ENCODE measurements at regions not wholly inside any gene's neighbourhood (a gene's known extent, or its start where the extent isn't known, plus 50 kb on each side); places are given as distances from the start of the nearest gene placed in this dataset.

DNA sequence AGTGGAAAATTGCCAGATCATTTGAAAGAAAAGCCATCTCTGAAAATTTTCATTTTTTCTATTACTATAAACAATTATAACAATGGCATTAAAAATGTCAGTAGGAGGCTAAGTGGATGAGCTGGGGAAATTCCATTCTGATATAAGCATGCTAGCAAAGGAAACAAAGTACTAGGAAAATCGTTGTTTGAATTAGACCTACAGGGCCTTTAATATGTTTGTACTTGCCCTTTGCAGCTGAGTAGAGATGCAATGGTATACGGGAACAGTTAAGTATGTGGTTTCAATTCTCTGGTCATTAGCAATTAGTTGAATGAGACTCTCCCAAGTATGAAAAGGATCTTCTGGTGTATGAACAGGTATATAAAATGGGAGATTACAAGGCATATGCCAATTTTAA is 452.2 kb downstream of the PCDH11X start:
- TF ChIP-seq POLR2AphosphoS5 (IDR thresholded peaks at IDR 0.05) (no peak), EP300 (IDR thresholded peaks at IDR 0.05) (no peak), POLR2A (IDR thresholded peaks at IDR 0.05) (no peak)
- TF ChIP-seq, protein P1, sequence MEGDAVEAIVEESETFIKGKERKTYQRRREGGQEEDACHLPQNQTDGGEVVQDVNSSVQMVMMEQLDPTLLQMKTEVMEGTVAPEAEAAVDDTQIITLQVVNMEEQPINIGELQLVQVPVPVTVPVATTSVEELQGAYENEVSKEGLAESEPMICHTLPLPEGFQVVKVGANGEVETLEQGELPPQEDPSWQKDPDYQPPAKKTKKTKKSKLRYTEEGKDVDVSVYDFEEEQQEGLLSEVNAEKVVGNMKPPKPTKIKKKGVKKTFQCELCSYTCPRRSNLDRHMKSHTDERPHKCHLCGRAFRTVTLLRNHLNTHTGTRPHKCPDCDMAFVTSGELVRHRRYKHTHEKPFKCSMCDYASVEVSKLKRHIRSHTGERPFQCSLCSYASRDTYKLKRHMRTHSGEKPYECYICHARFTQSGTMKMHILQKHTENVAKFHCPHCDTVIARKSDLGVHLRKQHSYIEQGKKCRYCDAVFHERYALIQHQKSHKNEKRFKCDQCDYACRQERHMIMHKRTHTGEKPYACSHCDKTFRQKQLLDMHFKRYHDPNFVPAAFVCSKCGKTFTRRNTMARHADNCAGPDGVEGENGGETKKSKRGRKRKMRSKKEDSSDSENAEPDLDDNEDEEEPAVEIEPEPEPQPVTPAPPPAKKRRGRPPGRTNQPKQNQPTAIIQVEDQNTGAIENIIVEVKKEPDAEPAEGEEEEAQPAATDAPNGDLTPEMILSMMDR (IDR thresholded peaks at IDR 0.05) = no peak
- Histone ChIP-seq H3K9me3 (no peaks in the 10 kb centered on the region), H3K4me3 (no peak overlapping the region), H3K27me3 (no peaks in the 10 kb centered on the region), H3K36me3 (no peaks in the 10 kb centered on the region), H3K27ac (no peak overlapping the region), H3K4me1 (no peaks in the 10 kb centered on the region)
- intact Hi-C loops (cut with DNase I; ENCODE audit: low total_unique reads) = no loop called here
- 52 to 67% (median 59%) methylated on average over 2 of the region's 2 CpGs for WGBS, 5 donors
- DNase-seq = no peak

DNA sequence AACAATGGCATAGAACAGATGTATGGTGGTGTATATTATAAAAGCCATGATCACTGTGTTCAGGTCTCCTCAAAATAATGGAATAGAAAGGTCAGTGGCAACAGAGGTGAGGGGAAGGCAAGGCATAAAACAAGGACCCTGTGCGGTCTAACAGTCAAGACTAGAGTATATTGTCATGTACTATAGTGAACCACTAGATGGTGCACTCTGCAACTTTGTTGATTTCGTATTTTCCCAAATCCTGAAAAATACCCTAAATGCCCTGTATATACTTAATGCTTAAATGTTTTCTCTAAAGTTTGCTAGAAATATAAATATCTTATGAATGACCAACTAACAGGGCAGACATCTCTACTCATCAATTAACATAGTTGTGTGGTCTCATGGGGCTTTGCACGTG is 453.0 kb downstream of the PCDH11X start:
- Histone ChIP-seq H3K27me3 (no peaks in the 10 kb centered on the region), H3K27ac (no peak overlapping the region), H3K4me1 (no peaks in the 10 kb centered on the region), H3K36me3 (no peaks in the 10 kb centered on the region), H3K9me3 (no peaks in the 10 kb centered on the region), H3K4me3 (no peak overlapping the region)
- DNase-seq = peak in 1 of 2 donors; percentile 10
- intact Hi-C loops (cut with DNase I; ENCODE audit: low total_unique reads) = no loop called here
- TF ChIP-seq, protein P1 (IDR thresholded peaks at IDR 0.05) = peak in 4 of 7 experiments; percentile 9 to 35 (median 17)
- no peak for TF ChIP-seq POLR2AphosphoS5 (IDR thresholded peaks at IDR 0.05)
- 63 to 78% (median 64%) methylated on average over 3 of the region's 3 CpGs for WGBS, 5 donors

DNA sequence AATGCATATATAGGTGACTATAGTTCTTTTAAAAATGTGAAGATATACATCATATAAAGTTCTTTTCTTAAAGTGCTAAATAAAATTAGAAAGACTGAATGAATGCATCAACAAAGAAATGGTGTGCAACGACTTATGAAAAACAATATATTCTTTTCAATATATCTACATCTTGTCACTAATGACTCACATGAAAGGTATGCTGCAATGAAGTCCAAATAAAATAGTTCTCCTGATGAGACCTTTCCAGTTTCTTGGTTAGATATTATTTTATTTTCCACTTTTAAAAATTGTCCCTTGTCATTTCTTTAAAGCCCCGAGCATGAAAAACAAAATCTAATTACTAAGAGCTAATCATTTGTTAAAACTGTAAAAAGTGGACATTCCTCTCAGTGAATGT is 462.1 kb downstream of the PCDH11X start:
- TF ChIP-seq POLR2AphosphoS5 (IDR thresholded peaks at IDR 0.05) = no peak
- no peak for TF ChIP-seq EP300 (IDR thresholded peaks at IDR 0.05)
- TF ChIP-seq POLR2A (IDR thresholded peaks at IDR 0.05) = no peak
- TF ChIP-seq, protein P1 (IDR thresholded peaks at IDR 0.05) = no peak
- no peaks in the 10 kb centered on the region for H3K4me1 ChIP-seq
- no peaks in the 10 kb centered on the region for H3K27me3 ChIP-seq
- no peak for DNase-seq
- intact Hi-C loops (cut with DNase I; ENCODE audit: low total_unique reads) = no loop called here
- no peaks in the 10 kb centered on the region for H3K9me3 ChIP-seq
- 51 to 66% (median 60%) methylated on average over 2 of the region's 2 CpGs for WGBS, 5 donors
- H3K36me3 ChIP-seq = no peaks in the 10 kb centered on the region
- H3K4me3 ChIP-seq = no peak overlapping the region
- H3K27ac ChIP-seq = no peak overlapping the region

DNA sequence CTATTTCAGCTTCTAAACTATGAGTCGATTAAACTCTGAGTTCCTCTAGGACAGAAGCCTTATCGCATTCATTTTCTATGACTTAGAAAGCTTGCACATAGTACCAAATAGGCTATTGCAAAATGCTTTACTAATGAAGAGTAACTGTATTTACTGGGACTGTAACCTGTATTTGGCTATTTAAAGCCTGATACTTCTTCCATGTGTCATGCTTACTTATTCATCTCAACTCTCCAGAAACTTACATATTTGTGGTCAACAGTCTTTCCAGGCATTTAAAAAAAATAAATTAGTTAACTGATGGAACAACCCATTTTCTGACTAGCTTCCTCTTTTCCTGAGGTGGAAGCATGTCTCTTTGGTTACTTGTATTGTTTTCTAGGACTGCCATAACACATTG is 467.9 kb downstream of the PCDH11X start:
- no peak for DNase-seq
- intact Hi-C loops (cut with DNase I; ENCODE audit: low total_unique reads) = no loop called here
- H3K4me1 ChIP-seq = no peaks in the 10 kb centered on the region
- no peak overlapping the region for H3K27ac ChIP-seq
- no peak overlapping the region for H3K4me3 ChIP-seq
- TF ChIP-seq EP300 (IDR thresholded peaks at IDR 0.05) = no peak
- TF ChIP-seq, protein P1 (IDR thresholded peaks at IDR 0.05) = no peak
- TF ChIP-seq POLR2AphosphoS5 (IDR thresholded peaks at IDR 0.05) = no peak
- TF ChIP-seq POLR2A (IDR thresholded peaks at IDR 0.05) = no peak
- whole genome bisulfite sequencing, 5 donors = 71 to 91% (median 74%) methylated on average over 2 of the region's 2 CpGs
- no peaks in the 10 kb centered on the region for H3K36me3 ChIP-seq
- H3K27me3 ChIP-seq = no peaks in the 10 kb centered on the region
- H3K9me3 ChIP-seq = no peaks in the 10 kb centered on the region
